Right lobe of liver (tissue), 4 donors: ENCODE measurements at regions not wholly inside any gene's neighbourhood (a gene's known extent, or its start where the extent isn't known, plus 50 kb on each side); places are given as distances from the start of the nearest gene placed in this dataset.

Source experiments
- CTCF ChIP-seq, 4 donors: fragments of 200-600 bp in 3 of 4; fragments of 450-650 bp in 1 of 4; IDR thresholded peaks; one replicate each; pipeline versions ENCODE4 v1.5.1 to v1.8.0; 2016 to 2022; ENCODE audit warnings: antibody characterized with exemption in 4 of 4, mild to moderate bottlenecking in 2 of 4
- POLR2A ChIP-seq: fragments of 450-650 bp; IDR thresholded peaks from one replicate; pipeline ENCODE4 v1.6.1; 2017; ENCODE audit warnings: antibody characterized with exemption, mild to moderate bottlenecking
- donor health status: DM: no; HTN: no; CAD: no.
- donor health status: DM: no; HTN: no; CAD: no.
- donor health status: DM: no; HTN: yes; CAD: no.

GRCh38 chr2:83943265-83943664, 515.8 kb downstream of the SUCLG1 start:
- no peak for TF ChIP-seq CTCF (IDR thresholded peaks at IDR 0.05)
- TF ChIP-seq POLR2A: no peak
